ENCODE measurements at regions not wholly inside any gene's neighbourhood (a gene's known extent, or its start where the extent isn't known, plus 50 kb on each side); places are given as distances from the start of the nearest gene placed in this dataset.

- no peak for DNase-seq
These were observed 184.2 kb downstream of the GPAM start for GRCh38 chr10:111999205-111999914.

DNA sequence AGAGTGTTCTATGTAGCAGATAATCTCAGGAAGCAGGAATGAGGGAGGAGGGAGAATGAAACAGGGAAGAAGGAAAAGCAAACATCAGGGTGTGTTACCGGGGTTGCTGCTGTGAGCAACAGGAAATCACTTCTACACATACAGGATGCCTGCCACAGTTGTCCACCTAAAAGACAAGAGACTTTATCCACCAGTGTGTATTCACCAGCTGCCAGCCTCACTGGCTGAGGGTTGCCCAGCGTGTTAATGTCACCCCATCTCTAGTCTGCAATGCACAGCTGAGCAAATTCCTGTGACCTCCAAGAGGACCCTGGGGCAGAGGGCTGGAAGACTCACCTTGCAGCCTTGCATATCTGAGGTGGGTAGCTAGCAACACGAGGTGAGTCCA lies 183.7 kb downstream of the GPAM start:
- no peak for DNase-seq

GRCh38 chr10:112000466-112000865 lies 183.1 kb downstream of the GPAM start:
- peak; percentile 15 for DNase-seq

DNA sequence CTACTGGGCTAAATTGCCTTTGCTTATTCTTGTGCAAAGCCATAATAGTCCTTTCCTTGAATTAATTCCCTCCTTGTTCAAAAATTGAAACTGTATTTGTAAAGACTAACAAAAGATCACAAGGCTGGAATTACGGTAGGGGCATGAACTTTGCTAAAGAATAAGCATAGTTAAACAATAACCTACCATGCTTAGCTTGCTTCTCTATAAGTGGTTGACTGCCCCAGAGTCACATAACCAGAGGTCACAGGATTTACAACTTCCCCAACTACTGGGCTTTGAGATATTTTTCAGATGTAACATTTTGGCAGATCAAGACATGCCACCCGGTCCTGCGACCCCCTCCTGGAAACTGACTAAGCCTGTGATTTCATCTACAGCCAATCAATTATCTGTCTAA lies 181.4 kb downstream of the GPAM start:
- no peak for DNase-seq

GRCh38 chr10:112004075-112004474 lies 179.5 kb downstream of the GPAM start:
- no peak for DNase-seq

GRCh38 chr10:112005044-112005443 lies 178.5 kb downstream of the GPAM start:
- DNase-seq, result no peak

DNA sequence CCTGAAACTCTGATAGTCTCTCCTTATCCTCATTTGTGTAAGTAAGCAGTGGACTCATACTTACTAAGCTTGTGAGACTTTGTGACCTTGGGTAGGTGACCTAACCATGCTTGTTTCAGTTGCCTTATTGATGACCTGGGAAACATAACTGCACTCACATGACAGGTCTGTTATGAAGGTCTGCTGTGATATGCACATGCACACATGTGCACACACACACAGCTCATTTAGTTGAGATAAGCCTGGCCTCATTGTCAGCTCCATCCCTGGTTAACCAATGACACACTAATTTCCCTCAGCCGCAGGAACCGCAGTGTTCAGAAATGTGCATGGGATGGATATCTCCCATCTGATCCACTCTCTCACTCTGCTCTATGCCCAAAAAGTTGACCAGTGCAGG lies 177.2 kb downstream of the GPAM start:
- no peak for DNase-seq

DNA sequence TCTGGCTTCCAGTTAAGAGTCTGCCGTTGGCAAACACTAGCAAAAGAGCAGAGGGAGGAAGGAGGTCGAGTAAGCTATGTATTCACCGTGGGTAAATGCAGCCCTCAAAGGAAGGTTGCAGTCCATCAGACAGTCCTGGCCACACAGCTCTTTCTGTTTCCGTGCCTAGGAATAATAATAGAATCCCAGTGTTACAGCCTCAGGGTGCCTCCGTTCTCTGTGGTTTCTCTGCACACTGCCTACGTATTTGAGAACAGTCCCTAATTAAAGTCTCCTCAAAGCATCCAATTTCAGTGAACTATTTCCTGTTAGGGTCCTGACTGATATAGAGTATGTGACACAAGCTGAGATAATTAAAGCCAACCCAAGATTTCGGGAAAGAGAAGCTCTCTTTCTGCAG lies 176.7 kb downstream of the GPAM start:
- DNase-seq, result no peak

GRCh38 chr10:112022196-112022595 lies 161.4 kb downstream of the GPAM start:
- no peak for DNase-seq

DNA sequence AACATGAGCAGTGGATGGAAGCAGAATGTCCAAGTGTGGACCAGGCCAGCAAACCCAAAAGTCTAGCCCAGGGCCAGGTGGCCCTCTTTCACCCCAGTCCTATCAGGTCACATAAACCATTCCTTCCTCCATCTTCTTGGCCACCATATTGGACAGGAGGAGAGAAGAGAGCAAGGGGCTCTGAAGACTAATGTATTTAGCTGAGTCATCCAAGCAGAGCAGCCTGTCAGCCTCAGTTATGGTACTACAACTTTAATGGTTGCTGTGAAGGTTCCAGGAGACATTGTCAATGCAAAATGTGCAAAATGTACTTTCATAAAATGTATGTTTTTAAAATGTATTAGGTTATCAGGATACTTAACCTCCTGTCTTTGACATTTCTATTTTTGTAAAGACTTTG lies 159.5 kb downstream of the GPAM start:
- no peak for DNase-seq

- no peak for DNase-seq
These were observed 158.3 kb downstream of the GPAM start for GRCh38 chr10:112025228-112025627.

GRCh38 chr10:112026438-112026837 lies 157.1 kb downstream of the GPAM start:
- DNase-seq, result no peak

GRCh38 chr10:112027731-112028280 lies 155.8 kb downstream of the GPAM start:
- no peak for DNase-seq

- DNase-seq, result no peak
These were observed 153.1 kb downstream of the GPAM start for GRCh38 chr10:112030431-112030830.

- DNase-seq, result no peak
These were observed 143.7 kb downstream of the GPAM start for GRCh38 chr10:112039823-112040222.

DNA sequence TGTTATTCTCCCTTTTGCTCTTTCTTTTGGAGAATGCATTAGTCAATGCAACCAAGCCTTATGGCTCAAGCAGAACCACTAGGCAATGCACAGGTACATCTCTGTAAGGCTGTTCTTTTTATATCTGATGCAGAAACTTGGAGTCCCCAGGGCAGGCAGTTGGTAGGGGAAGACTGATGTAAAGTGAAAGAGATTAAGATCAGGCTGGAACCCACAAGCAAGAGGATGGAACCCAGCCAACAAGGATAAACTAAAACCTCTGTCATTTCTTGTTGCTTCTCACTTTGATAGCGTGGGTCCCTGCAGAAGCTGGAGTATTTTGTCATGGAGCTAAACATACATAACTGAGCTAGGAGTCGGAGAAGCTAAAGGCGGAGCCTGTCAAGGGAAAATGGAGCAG lies 142.9 kb downstream of the GPAM start:
- no peak for DNase-seq

DNA sequence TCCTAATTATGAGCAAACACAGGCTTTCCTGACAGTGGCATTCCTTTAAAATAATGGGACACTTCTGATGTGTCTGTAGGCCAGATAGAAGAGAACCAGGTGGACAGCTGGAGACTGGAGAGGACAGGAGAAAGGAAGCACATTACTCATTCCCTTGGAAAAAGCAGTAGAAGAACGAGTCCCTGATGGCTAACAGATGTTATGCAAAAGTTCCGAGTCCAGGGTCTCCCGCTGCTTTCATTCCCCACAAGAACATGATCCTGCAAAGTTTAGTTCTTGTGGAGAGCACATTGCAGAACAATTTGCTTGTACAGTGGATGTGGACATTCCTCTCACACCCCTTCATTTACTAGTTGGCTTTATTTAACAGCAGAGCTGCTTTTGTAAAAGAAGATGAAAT lies 137.6 kb downstream of the GPAM start:
- DNase-seq, result no peak

DNA sequence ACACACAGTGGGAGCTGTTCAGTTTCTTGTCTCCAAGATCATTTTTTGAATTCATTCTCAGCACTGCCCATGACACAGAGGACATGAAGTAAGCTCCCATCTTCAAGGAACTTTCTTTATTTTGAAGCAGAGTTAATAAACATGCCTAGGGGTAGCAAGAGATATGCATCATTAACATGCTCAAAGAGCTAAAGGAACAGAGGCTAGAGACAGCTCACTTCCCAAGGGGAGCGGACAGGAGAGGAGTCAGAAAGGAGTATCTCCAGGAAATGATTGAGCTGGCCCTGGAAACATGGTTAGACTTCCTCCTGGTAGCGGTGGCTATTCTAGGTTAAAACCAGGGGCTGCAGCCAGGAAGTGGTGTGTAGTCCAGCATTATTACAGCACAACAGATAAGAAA lies 135.9 kb downstream of the GPAM start:
- DNase-seq, result no peak

GRCh38 chr10:112052166-112052565 lies 131.4 kb downstream of the GPAM start:
- no peak for DNase-seq

DNA sequence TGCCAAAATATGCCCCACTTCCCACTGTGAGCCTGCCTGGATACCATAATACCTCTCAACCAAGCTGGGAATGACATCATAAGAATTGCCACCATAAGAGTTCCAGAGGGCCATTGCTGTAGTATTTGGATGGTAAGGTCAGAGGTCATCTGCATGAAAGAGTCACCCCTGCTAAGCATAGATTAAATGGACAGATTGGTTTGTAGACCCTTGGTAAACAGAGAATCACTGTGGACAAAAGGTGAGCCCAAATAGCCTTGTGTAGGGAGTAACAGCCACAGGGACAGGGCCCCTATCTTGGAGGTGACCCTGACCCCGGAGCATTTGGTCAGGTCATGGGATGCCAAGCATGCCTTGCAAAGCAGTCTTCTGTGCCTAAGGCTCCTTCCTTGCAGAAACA lies 129.7 kb downstream of the GPAM start:
- DNase-seq, result no peak

GRCh38 chr10:112054516-112054915 lies 129.0 kb downstream of the GPAM start:
- DNase-seq, result no peak

- DNase-seq, result no peak
These were observed 126.5 kb downstream of the GPAM start for GRCh38 chr10:112057072-112057471.

DNA sequence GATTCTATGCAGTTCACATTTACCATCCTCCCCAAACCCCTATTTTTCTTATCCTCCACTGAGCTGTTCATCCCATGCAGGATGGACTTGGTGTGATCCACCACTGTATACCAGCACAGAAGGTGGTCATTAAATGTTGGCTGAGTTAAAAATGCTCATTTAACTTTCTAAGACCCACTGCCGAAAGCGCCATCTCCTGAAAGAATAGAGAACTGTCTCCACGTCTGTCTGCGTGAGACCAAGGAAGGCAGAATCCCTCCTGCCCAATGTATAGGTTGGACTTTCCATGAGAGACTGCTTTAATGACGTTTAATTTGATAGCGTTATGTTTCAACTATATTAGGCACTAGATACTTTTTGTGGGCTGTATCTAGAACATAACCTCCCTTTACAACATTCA lies 124.3 kb downstream of the GPAM start:
- no peak for DNase-seq

DNA sequence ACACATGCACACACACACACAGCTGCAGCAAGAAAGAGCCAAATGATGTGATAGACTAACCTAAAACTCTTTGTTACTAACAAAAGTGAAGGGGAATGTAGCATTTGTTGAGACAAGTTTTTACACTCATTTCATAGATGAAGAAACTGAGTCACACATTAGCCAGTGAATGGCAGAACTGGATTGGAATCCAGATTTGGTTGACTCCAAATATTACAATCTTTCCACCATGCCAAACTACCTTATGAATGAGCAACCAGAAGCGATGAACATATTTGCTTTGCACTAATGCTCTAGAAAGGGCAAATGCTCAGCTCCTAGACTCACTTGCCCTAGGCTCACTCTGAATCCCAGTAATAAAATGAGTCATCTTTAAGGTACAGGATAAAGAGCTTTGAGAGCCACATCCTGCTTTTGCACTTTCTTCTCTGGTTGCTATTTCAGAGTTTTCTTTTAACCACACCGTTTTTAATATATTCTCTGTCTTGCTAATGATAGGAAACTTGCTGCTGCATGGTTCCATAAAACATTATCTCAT lies 111.9 kb downstream of the GPAM start:
- DNase-seq, result no peak

DNA sequence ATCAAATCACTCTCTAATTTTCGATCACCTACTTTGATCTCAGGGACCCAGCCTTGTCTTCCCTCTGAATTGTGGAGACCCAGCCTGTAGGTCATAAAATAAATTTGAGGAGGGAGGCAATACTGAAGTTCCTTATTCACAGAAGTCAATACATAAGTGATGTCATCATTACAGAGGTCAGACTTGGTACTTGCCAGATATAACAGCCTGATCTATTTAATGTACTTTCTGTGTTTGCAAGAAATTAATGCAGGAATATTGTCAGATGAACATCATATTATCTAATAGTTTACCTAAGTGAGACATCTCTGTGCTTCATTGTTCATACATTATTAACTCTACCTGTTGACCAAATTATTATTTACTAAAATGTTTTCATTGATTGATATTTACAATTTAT lies 105.6 kb downstream of the GPAM start:
- DNase-seq, result no peak
